ENCODE measurements at regions not wholly inside any gene's neighbourhood (a gene's known extent, or its start where the extent isn't known, plus 50 kb on each side); places are given as distances from the start of the nearest gene placed in this dataset.

DNA sequence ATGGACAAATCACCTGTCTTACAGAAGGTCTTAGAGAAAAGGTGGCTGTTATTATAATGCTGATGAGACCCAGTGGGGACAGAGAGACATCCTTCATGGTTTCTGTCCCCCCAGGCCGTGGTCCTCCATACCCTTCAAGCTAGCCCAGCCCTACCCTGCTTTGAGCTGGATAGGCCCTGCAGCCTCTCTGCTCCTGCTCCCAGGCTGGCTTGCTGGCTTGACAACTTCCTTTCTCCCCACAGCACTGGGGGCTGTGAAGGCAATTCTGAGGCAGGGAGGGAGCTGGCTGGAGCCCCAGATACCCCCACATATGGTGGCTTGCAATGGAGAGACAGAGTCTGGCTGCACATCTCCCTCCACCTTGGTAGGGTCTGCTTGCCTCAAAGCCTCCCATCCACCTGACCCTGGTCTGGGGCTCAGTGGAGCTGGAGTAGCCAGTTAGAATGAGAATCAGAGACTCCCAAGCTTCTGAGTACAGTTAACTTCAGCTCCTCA, 118.2 kb downstream of the PJA1 start:
- no peak for FAIRE-seq
- intact Hi-C loops (cut with micrococcal nuclease), result no loop called here
- BruUV-seq (replicated peaks), result no TSS peak

More for the DNA sequence above, 118.2 kb downstream of the PJA1 start:
- Histone ChIP-seq H4K20me1 (replicated peaks; ENCODE audit: control insufficient read depth, extremely low read depth, insufficient read depth, low read length) (no peaks in the 10 kb centered on the region), H3K9ac (replicated peaks; ENCODE audit: extremely low read depth, insufficient read depth, low read length) (no peak overlapping the region), H3K79me2 (ENCODE audit: control insufficient read depth, insufficient read depth, low read length) (no peaks in the 10 kb centered on the region), H2AFZ (ENCODE audit: low read depth, low read length) (no peak overlapping the region), H3K27me3 (ENCODE audit: control insufficient read depth in 2 of 2, insufficient read depth in 2 of 2, low read length in 2 of 2) (peaks cover 0 to 3% of the 10 kb centered on the region in 2 experiments), H3K9me3 (replicated peaks; ENCODE audit: control insufficient read depth, insufficient read depth, low read length) (no peaks in the 10 kb centered on the region), H3K36me3 (ENCODE audit: control insufficient read depth in 2 of 2, extremely low read depth in 1 of 2, insufficient read depth in 2 of 2, low read length in 2 of 2) (no peaks in the 10 kb centered on the region), H3K4me2 (ENCODE audit: insufficient read depth, low read length) (no peak overlapping the region), H3K4me1 (ENCODE audit: control insufficient read depth, extremely low read depth, insufficient read depth, low read length) (no peaks in the 10 kb centered on the region), H3K27ac (ENCODE audit: insufficient read depth, low read depth, low read length) (no peak overlapping the region), H3K4me3 (replicated peaks in 1 of 3; ENCODE audit: insufficient read depth in 1 of 3, low read depth in 1 of 3, low read length in 3 of 3) (no peak overlapping the region), H3K9me1 (replicated peaks; ENCODE audit: control insufficient read depth, extremely low read depth, insufficient read depth, low read length) (no peaks in the 10 kb centered on the region)
- POLR2A ChIA-PET, result no interaction called here
- TF ChIP-seq MYC (IDR thresholded peaks at IDR 0.05; ENCODE audit: low read depth, low read length), result no peak
- no peak for TF ChIP-seq FOS (IDR thresholded peaks at IDR 0.05; ENCODE audit: borderline replicate concordance, insufficient read depth, low read length)
- no peak for TF ChIP-seq JUN (IDR thresholded peaks at IDR 0.05; ENCODE audit: borderline replicate concordance, insufficient read depth, insufficient read length, low read depth)
- TF ChIP-seq POLR2AphosphoS5 (IDR thresholded peaks at IDR 0.05; ENCODE audit: insufficient read depth, low read depth, low read length), result no peak
- TF ChIP-seq EZH2 (IDR thresholded peaks at IDR 0.05; ENCODE audit: borderline replicate concordance, low read depth, low read length, severe bottlenecking), result no peak
- TF ChIP-seq, protein P1, sequence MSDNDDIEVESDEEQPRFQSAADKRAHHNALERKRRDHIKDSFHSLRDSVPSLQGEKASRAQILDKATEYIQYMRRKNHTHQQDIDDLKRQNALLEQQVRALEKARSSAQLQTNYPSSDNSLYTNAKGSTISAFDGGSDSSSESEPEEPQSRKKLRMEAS (IDR thresholded peaks at IDR 0.05; ENCODE audit: insufficient read depth, insufficient read length), result no peak
- no peak for TF ChIP-seq GATA2 (IDR thresholded peaks at IDR 0.05; ENCODE audit: insufficient read depth, insufficient read length, low read depth, low read length)
- TF ChIP-seq POLR2A (IDR thresholded peaks at IDR 0.05; ENCODE audit: low read depth, low read length), result no peak
- TF ChIP-seq, protein P2, sequence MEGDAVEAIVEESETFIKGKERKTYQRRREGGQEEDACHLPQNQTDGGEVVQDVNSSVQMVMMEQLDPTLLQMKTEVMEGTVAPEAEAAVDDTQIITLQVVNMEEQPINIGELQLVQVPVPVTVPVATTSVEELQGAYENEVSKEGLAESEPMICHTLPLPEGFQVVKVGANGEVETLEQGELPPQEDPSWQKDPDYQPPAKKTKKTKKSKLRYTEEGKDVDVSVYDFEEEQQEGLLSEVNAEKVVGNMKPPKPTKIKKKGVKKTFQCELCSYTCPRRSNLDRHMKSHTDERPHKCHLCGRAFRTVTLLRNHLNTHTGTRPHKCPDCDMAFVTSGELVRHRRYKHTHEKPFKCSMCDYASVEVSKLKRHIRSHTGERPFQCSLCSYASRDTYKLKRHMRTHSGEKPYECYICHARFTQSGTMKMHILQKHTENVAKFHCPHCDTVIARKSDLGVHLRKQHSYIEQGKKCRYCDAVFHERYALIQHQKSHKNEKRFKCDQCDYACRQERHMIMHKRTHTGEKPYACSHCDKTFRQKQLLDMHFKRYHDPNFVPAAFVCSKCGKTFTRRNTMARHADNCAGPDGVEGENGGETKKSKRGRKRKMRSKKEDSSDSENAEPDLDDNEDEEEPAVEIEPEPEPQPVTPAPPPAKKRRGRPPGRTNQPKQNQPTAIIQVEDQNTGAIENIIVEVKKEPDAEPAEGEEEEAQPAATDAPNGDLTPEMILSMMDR (IDR thresholded peaks at IDR 0.05; ENCODE audit: extremely low read depth in 1 of 2, insufficient read depth in 1 of 2, low read depth in 1 of 2, low read length in 2 of 2), result no peak
- CTCF ChIA-PET, result no interaction called here
- no peak for DNase-seq (ENCODE audit: low read depth, low spot score)
- dilution Hi-C loops (cut with MboI; ENCODE audit: extremely low pct_ligation_motif_present, low sequenced_read_pairs), result no loop called here

Data from endothelial cell of umbilical vein (primary cell).